Ectodermal cell (in vitro differentiated cells): ENCODE measurements at regions not wholly inside any gene's neighbourhood (a gene's known extent, or its start where the extent isn't known, plus 50 kb on each side); places are given as distances from the start of the nearest gene placed in this dataset.

Experiments
- H3K27ac ChIP-seq: 2 replicates; pipeline ENCODE4 v1.7.0; 2013; ENCODE audit warnings: mild to moderate bottlenecking, low read depth, low read length; ENCODE audit not compliant: insufficient read depth, poor library complexity, severe bottlenecking
- H3K27me3 ChIP-seq: 2 replicates; pipeline ENCODE4 v1.7.0; 2013; ENCODE audit warnings: mild to moderate bottlenecking, low read length; ENCODE audit not compliant: insufficient read depth, control insufficient read depth, poor library complexity, severe bottlenecking
- H3K36me3 ChIP-seq: one replicate; pipeline ENCODE4 v1.7.0; 2013; ENCODE audit warnings: low read length; ENCODE audit not compliant: control insufficient read depth, insufficient read depth
- H3K4me1 ChIP-seq: one replicate; pipeline ENCODE4 v1.7.0; 2013; ENCODE audit warnings: low read length; ENCODE audit not compliant: control insufficient read depth, insufficient read depth
- H3K4me3 ChIP-seq: 2 replicates; pipeline ENCODE4 v1.7.0; 2013; ENCODE audit warnings: low read depth, low read length, control low read depth; ENCODE audit not compliant: insufficient read depth
- H3K9me3 ChIP-seq: 2 replicates; pipeline ENCODE4 v1.7.0; 2013; ENCODE audit warnings: mild to moderate bottlenecking, low read length, moderate library complexity; ENCODE audit not compliant: control insufficient read depth
- WGBS, 2 experiments: methylation state at CpG; one replicate each; pipeline ENCODE4 v1.1.7; 2013; ENCODE audit warnings: missing lambda C conversion rate in 2 of 2; 5-methylcytosine and 5-hydroxymethylcytosine counted together

DNA sequence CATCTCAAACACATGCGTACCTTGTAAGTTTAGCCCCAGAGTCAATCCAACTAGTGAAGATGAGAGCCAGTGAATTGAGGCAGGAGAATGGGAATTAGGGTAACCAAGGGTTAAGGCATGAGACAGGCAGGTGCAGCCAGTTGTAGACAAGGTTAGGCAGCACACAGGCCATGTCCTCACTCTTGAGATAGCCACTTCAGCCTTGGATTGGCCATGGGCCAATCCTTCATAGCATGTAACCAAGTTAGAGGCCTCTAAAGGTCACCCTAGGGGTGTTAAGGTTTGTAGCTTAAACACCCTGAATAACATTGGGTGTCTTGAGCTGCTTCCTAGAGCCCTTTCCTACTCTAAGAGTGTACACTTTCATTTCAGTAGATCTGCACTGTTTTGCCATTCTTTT lies 208.2 kb upstream of the RBM19 start:
- H3K4me1 ChIP-seq = no peaks in the 10 kb centered on the region
- no peak overlapping the region for H3K27ac ChIP-seq
- no peaks in the 10 kb centered on the region for H3K27me3 ChIP-seq
- 92 to 100% methylated on average over 1 of the region's 1 CpG for WGBS, 2 experiments
- no peaks in the 10 kb centered on the region for H3K36me3 ChIP-seq
- H3K4me3 ChIP-seq = no peak overlapping the region
- H3K9me3 ChIP-seq = no peaks in the 10 kb centered on the region

DNA sequence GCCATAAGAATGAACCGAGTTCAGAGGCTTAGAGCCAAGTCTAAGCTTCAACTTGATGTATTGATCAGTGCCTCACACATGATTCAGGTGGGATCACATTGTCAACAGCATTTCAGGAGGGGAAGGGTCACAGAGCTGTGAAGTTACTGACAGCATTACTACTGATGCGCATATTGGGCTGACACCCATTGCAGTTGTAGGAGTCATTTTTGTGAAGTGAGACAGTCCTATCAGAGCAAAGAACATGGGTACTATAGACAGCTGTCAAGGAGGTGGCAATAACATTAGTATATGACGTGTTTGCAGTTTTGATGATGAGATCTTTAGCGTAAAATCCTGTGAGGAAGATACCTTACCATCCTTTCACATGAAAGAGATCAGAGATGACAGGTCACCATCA lies 206.0 kb upstream of the RBM19 start:
- Histone ChIP-seq H3K27me3 (no peaks in the 10 kb centered on the region), H3K36me3 (no peaks in the 10 kb centered on the region), H3K4me3 (no peak overlapping the region), H3K9me3 (no peaks in the 10 kb centered on the region), H3K4me1 (no peaks in the 10 kb centered on the region), H3K27ac (no peak overlapping the region)
- 88 to 92% methylated on average over 4 of the region's 4 CpGs for WGBS, 2 experiments

DNA sequence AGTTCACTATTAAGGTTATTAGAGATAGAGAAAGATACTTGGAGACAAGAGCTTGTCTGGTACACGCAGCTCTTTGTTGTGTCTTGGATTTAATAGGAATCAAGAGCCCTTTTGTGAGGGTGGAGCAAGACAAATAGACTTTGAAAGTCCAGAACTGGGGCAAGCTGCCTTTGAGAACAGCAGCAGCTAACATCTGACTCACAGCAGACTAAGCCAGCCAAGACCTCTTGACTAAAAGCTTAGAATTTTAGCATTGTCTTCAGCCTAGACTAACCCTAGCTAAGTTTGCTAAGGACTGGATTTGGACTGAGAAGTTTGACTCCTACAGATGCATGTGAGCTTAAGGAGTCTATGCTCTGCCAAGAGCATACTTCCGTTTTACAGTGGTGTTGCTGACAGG lies 201.9 kb upstream of the RBM19 start:
- no peak overlapping the region for H3K4me3 ChIP-seq
- peaks cover 6% of the 10 kb centered on the region for H3K27me3 ChIP-seq
- H3K9me3 ChIP-seq = no peaks in the 10 kb centered on the region
- WGBS, 2 experiments = 92% methylated on average over 2 of the region's 2 CpGs
- no peaks in the 10 kb centered on the region for H3K4me1 ChIP-seq
- no peak overlapping the region for H3K27ac ChIP-seq
- no peaks in the 10 kb centered on the region for H3K36me3 ChIP-seq

DNA sequence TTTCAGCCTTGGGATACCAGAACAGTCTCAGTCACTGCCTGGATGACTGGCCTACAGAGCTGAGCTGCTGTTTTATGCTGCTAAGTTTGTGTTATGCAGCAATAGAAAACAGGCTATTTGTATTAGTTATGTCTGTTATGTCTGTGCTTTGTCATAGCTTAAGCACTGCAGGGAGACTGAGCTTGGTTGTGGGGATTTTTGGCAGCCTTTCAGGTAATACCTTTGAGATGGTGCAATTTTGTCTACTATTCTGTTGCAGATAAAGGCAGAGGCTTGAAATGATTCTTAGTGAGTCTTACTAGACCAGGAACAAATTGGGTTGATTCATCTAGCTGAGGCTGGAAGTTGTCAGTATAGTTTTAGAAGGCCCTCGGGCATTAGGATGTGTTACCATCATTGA lies 201.3 kb upstream of the RBM19 start:
- no peaks in the 10 kb centered on the region for H3K36me3 ChIP-seq
- H3K9me3 ChIP-seq = no peaks in the 10 kb centered on the region
- H3K27ac ChIP-seq = no peak overlapping the region
- no peak overlapping the region for H3K4me3 ChIP-seq
- 90 to 93% methylated on average over 1 of the region's 1 CpG for WGBS, 2 experiments
- no peaks in the 10 kb centered on the region for H3K4me1 ChIP-seq
- peaks cover 6% of the 10 kb centered on the region for H3K27me3 ChIP-seq

DNA sequence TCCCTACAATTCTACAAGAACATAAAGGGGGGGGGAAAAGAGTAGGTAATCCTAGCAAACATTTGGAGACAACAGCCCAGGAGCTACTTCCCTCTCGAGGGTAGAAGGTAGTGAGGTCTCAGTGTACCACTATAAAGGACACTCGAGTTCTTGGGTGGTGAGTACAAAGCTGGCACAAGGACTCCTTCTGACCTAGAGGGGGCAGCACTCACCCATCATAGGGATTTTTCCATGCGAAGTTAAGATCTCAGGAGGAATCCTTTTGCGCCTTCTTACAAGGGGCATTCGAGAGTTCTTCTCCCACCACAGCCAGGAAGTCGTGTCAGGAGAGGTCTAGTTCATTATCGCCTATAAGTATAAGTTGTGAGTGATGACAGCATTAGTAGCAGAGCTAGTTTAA lies 200.2 kb upstream of the RBM19 start:
- Histone ChIP-seq H3K27me3 (peaks cover 6% of the 10 kb centered on the region), H3K4me3 (no peak overlapping the region), H3K27ac (no peak overlapping the region), H3K9me3 (no peaks in the 10 kb centered on the region), H3K4me1 (no peaks in the 10 kb centered on the region), H3K36me3 (no peaks in the 10 kb centered on the region)
- 30 to 31% methylated on average over 7 of the region's 7 CpGs for WGBS, 2 experiments

DNA sequence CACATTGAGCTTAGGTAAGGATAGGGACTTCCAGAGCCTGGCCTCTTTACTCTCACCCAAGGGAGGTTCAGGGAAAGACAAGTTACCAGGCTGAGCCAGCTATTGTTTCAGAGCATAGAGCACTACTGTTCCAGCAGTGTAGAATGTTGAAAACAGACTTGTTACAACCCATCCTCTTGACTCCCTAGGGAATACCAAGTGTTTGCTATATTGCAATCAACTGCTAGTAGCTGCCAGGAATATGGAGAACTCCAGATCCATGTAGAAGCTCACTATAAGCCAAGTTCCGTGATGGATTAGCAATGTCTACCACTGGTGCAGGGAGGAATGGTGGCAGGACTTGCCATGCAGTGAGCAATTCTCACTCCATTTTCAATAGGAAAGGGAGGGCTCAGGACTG lies 199.8 kb upstream of the RBM19 start:
- 72 to 85% methylated on average over 1 of the region's 1 CpG for WGBS, 2 experiments

DNA sequence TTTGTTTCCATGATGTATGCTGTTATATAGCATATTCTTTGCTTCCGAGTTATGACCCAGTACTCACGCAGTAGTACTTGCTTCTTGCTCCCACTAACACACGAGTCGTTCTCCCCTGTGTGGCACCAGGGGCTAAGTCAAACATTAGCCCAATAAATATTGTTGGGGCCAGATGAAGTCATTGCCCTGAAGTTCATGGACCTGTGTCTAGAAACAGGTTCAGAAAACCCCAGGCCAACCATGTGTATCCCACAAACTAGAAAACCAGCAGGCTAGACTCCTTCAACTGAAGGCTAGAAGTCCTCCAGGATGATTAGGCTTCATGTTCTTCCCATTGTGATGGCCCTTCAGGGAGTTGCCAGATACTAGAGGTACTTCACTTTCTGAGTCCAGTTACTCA lies 198.2 kb upstream of the RBM19 start:
- WGBS, 2 experiments = 96 to 97% methylated on average over 4 of the region's 4 CpGs
- H3K27me3 ChIP-seq = peaks cover 6% of the 10 kb centered on the region

More for the DNA sequence above, 199.8 kb upstream of the RBM19 start:
- no peak overlapping the region for H3K4me3 ChIP-seq
- no peaks in the 10 kb centered on the region for H3K36me3 ChIP-seq
- no peaks in the 10 kb centered on the region for H3K4me1 ChIP-seq
- no peak overlapping the region for H3K27ac ChIP-seq
- H3K9me3 ChIP-seq = no peaks in the 10 kb centered on the region
- H3K27me3 ChIP-seq = peaks cover 6% of the 10 kb centered on the region

DNA sequence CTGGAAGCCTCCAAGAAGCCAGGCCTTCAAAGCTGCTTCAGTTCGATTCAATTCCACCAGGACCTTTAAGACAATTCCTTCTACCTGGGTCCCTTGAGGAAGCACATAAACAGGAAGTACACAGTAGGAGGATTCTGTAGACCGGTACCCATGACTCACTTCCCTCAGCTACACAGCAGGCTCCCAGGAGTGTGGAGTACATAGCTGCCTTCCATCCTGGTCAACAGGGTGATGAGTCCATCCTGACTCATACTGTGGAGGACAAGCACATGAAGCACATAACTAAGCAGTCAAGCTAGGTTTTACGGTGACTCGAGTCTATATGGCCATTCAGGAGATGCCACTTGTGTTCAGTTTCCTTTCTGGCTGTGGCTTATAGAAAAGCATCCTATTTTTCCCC lies 197.6 kb upstream of the RBM19 start:
- Histone ChIP-seq H3K9me3 (no peaks in the 10 kb centered on the region), H3K27ac (no peak overlapping the region), H3K36me3 (no peaks in the 10 kb centered on the region), H3K27me3 (peaks cover 6% of the 10 kb centered on the region), H3K4me1 (no peaks in the 10 kb centered on the region), H3K4me3 (no peak overlapping the region)
- 86 to 90% methylated on average over 4 of the region's 4 CpGs for WGBS, 2 experiments

More for the DNA sequence above, 198.2 kb upstream of the RBM19 start:
- Histone ChIP-seq H3K4me1 (no peaks in the 10 kb centered on the region), H3K36me3 (no peaks in the 10 kb centered on the region), H3K9me3 (no peaks in the 10 kb centered on the region), H3K4me3 (no peak overlapping the region), H3K27ac (no peak overlapping the region)

DNA sequence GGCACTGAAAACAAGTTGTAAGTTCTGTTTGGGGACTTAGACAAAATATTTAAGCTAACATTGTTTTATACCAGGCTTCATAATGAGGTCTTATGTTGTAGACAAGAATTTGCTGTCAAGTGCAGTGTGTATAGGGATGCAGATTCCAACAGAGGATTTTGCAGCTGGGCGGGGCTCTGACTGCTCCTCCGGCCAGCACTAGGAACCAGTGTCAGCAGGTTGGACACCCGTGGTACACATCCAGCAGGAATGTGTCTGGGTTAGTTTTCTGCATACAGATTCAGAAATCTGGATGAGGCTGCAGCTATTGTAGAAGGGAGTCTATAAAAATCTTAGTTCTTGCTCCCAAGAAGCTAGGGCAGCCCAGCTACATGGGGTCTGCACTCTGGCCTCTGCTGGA lies 194.3 kb upstream of the RBM19 start:
- WGBS, 2 experiments = 90% methylated on average over 3 of the region's 3 CpGs
- Histone ChIP-seq H3K27me3 (no peaks in the 10 kb centered on the region), H3K4me1 (no peaks in the 10 kb centered on the region), H3K27ac (no peak overlapping the region), H3K36me3 (no peaks in the 10 kb centered on the region), H3K9me3 (no peaks in the 10 kb centered on the region), H3K4me3 (no peak overlapping the region)

DNA sequence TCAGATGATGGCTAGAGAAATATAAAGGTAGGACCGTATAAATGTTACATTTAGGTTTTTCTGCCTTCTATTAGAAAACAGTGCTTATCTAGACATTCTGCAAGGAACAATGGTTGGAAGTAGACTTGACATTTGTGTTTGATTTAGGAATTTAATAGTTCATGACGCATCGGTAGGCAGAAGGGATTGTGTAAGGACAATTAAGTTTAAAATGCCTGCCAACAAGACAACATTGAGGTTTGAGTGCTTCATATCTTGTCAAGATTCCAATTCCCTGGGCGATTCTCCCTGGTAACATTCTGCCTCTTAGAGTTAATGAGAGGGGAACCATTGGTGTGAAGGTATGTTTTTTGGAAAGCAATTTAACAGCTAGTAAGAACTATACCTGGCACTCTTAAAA lies 186.8 kb upstream of the RBM19 start:
- Histone ChIP-seq H3K36me3 (no peaks in the 10 kb centered on the region), H3K4me1 (no peaks in the 10 kb centered on the region), H3K4me3 (no peak overlapping the region), H3K27me3 (no peaks in the 10 kb centered on the region), H3K9me3 (no peaks in the 10 kb centered on the region), H3K27ac (no peak overlapping the region)
- WGBS, 2 experiments = 94 to 97% methylated on average over 4 of the region's 4 CpGs

DNA sequence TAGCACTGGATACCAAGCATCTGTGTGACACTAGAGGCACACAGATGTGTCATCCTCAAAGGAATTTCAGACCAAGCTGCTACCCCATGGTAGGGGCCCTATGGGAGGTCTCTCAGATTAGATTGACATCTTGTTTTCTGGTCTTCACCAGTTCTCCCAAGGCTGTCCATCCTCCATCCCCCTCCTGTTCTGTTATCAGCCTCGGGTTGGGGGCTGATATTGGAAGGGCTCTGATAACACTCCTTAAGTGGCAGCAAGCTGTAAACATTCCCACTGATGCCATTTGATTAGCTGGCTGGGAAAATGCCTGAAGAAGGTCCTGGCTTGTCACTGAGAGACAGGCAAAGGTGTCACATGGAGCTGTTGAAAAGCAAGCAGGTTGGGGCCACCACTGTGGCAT lies 185.9 kb upstream of the RBM19 start:
- Histone ChIP-seq H3K4me1 (no peaks in the 10 kb centered on the region), H3K4me3 (no peak overlapping the region), H3K27ac (no peak overlapping the region), H3K9me3 (no peaks in the 10 kb centered on the region), H3K36me3 (no peaks in the 10 kb centered on the region), H3K27me3 (no peaks in the 10 kb centered on the region)
- WGBS, 2 experiments = 77 to 84% methylated on average over 1 of the region's 1 CpG
